Eye (tissue), 1 donor: ENCODE measurements at regions not wholly inside any gene's neighbourhood (a gene's known extent, or its start where the extent isn't known, plus 50 kb on each side); places are given as distances from the start of the nearest gene placed in this dataset.

Source experiments
- DNase-seq: peaks from one replicate; pipeline ENCODE4 v3.0.0-alpha.2; 2015

- no peak for DNase-seq
Observed at GRCh38 chr2:120921457-120921856, 185.8 kb downstream of the GLI2 start.

DNA sequence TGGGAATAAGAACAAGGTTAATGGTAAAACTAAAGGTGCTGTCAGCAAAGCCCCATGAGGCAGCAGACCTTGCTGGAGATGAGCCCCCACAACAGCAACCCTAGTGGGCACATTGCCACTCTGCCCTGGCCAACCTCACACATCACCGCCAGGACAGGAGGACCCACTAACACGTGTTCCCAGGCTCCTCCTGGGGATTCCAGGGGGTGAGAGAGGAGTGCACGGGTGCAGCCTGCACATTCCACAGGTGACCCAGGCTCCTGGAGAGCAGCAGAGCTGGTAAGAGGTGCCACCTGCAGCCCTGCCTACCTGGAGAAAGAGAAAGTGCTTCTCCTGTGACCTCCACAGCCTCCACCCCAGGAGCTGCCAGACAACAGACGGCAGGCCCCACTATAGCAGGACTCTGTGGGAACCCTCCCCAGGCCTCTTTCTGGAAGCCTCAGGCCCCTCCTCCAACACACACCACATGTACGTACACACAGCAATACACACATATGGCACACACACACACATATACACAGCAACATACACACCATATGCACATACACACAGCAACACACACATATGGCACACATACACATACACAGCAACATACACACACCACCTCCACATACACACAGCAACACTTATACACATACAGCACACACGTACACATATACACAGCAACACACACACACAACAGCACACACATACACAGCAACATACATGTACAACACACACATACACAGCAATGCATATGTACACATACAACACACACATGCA lies 187.1 kb downstream of the GLI2 start:
- DNase-seq: no peak

- no peak for DNase-seq
Observed at GRCh38 chr2:120923426-120923825, 187.8 kb downstream of the GLI2 start.

- DNase-seq: no peak
Observed at GRCh38 chr2:120924924-120925323, 189.3 kb downstream of the GLI2 start.

DNA sequence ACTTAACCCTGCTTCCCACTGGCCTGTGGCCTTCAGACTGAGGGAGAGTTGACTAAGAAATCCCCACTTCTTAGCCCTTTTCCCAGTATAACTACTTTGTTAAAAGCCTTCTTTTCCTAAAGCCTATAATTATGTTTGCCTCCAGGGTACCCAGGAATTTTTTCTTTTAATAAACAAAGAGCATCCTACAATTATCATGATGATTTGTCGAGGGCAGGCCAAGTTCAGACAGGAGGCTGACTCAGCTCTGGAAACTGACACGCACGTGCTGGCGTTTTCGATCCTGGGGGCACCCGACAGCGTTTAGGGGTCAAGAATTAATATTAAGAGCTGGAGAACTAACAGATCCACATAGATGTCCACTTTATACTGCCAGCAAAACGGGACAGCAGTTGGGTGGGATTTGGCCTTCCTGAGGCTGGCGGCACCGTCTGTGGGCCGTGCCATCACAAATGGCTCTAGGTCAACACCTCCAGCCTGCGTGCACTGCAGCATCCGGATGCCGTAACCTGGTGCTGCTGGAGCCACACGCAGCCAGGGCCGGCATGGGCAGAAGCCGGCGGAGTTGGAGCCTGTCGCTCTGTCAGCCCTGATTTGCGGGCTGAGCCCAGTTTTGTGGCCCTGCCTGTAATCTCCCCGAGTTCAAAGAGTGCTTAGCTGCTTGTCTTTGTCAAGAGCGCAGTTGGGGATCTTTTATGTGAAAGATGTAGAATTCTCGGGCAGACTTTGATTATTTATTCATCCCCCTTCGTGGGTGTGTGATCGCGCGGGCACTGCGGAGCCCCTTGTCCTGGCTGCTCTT lies 191.0 kb downstream of the GLI2 start:
- no peak for DNase-seq

GRCh38 chr2:120927265-120927628 lies 191.6 kb downstream of the GLI2 start:
- DNase-seq: no peak

DNA sequence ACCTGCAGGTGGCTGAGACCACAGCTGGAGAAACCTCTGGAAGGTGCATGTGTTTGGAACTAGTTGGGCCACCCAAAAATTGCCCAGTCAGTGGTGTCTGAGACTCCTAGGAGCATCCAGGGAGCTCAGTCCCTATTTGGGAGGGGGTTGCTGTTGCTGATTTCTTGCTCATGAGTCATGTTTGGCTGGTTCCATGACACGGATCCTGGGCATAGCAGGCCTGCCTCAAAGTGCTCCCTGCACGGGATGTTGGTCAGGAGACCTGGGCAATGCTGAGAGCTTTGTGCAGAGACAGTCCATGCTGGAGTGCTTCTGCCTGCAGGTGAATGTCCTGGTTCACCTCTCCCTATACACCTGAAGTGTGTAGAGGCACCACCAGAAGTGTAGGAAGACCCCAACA lies 194.2 kb downstream of the GLI2 start:
- no peak for DNase-seq

DNA sequence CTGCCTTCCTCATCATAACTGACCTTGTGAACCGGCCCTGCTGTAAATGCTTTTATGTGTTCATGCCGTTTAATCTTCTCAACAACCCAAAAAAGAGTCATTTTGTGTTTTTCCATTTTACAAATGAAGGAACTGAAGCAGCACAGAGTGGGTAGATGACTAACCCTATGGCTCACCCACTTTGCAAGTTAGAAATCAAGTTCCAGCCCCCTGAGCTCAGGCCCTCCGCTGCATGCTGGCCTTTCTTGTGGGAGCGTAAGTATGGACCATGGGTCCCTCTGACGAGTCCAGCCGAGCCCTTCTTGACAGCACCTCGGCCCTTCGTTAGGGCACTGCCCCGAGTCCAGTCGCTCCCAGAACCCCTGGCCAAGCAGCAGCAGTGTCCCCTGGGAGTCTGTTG lies 194.6 kb downstream of the GLI2 start:
- no peak for DNase-seq

DNA sequence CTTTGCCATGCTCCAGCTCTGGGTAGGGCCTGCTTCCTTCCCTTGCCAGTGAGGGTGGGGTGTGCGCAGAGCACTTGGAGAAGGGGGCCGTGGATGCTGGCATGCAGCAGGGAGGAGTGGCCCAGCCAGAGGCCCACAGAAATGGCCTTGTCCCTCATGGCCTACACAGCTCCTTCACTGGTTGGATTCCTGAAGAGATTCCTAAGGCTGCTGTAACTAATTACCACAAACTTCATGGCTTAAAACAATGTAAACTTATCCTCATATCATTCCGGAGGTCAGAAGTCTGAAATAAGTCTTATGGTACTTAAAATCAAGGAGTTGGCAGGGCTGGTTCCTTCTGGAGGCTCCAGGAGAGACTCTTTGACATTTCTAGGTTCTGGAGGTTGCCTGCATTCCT lies 195.2 kb downstream of the GLI2 start:
- DNase-seq: no peak

- DNase-seq: no peak
Observed at GRCh38 chr2:120932472-120932871, 196.8 kb downstream of the GLI2 start.

DNA sequence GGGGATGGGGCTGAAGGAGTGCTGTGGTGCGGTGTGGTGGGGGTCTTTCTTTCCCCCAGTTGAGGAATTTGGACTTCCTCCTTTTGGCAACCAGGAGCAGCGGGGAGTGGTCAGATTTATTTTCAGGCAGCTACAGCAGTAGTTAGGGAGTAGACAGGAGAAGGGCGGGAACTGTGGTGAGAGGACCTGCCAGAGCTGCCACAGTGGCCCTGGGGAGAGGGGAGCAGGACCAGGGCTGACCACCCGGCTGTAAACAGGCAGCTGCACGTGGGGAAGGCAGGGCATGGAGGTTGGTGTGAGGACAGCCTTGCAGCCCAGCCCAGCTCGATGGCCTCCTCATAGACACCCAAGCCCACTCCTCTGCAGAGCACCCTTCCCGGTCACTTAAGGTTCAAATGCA lies 197.2 kb downstream of the GLI2 start:
- no peak for DNase-seq

DNA sequence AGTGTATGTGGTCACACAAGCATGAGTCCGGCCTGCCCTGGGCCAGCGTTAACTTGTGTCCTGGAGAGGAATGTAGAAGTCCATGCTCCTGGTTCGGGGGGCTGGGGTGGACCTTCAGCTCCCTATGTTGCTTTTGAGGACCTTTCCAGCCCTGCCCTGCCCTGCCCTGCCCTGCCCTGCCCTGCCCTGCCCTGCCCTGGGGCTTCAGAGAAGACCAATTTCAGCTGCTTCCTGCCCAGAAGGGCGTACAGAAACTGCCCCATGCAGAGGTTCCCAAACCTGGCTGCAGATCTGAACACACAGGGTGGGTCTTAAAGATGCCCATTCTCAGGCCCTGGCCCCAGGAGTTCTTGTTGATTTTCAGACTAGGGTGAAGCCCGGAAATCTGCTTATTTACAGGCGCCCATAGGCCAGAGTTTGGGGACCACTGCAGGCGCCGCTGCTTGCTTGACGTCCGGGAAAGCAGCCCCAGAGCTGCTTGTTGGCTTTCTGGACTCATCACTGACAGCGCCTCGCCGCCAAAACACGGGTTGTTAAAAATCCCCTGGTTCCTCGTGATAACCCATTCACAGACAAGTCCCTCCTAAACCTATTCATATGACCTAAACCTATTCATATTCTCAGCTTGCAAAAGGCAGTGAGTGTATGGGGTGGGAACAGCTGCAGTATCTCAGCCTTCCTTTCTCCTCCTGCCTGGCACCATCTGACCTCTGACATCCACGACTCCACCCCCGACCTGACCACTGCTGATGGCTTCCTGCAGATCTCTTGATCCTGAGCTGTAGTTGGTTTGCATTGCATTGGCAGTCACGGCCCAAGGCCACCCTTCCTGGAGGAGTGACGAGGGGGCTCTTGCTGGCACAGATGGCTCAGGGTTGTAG lies 198.3 kb downstream of the GLI2 start:
- DNase-seq: no peak

- no peak for DNase-seq
Observed at GRCh38 chr2:120934574-120935338, 199.1 kb downstream of the GLI2 start.

DNA sequence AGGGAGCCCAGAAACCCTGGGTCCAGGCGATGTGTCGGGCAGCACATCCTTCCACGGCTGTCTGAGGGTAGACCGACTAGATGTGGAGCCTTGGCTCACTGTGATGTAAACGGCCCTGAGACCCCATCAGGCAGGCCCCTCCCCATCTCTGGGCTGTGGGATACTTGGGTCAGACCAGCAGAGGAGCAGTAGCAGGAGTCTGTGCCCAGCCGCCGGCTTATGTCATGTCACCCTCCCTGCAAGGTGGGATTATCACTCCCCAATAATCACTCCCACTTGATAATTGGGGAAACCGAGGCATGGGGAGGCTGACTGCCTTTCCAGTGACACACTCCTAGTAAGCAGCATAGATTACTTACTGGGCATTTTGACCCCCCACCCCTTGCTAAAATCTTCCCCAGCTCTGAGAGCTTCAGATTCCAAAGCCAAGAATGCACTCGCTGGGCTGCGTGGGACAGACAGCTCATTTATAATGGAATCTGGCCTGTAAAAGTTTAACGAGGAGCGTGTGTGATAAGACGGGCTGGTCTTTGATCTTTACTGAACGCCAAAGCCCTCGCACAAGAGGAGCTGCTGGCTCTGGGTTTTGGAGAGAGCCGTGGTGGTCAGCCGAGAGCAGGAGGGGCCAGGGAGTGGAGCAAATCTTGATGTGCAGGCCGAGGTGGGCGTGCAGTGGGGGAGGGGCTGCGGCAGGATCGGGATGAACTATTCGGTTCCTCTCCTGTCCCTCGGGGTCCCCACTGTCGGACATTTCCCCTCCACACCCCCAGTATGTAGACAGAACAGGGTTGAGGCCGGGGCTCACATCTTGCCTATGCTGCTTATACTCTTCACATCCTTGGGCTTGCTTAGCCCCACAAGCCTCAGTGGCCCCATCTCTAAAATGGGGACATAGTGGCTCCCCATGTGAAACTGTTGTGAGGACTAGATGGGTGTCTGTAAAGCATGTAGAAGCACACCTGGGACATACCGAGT lies 200.0 kb downstream of the GLI2 start:
- no peak for DNase-seq

- no peak for DNase-seq
Observed at GRCh38 chr2:120936476-120937334, 201.0 kb downstream of the GLI2 start.

DNA sequence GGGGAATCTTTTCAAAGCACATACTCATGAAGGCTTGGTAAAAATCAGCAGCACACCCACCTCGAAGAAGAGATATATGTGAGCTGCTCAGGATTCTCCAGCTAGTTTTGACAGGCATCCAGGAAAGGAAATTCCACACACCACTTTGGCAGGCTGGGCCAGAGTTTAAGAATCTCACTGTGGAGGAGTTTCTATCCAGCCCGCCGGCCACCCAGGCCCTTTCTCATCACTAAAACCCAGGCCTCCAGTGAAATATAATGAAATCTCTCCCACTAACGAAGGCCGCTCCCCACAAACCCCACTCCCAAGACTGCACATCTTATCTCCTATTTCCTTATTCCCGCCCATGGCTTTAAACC lies 202.0 kb downstream of the GLI2 start:
- DNase-seq: no peak

- DNase-seq: no peak
Observed at GRCh38 chr2:120938045-120938771, 202.5 kb downstream of the GLI2 start.

- DNase-seq: no peak
Observed at GRCh38 chr2:120939595-120940318, 204.1 kb downstream of the GLI2 start.

DNA sequence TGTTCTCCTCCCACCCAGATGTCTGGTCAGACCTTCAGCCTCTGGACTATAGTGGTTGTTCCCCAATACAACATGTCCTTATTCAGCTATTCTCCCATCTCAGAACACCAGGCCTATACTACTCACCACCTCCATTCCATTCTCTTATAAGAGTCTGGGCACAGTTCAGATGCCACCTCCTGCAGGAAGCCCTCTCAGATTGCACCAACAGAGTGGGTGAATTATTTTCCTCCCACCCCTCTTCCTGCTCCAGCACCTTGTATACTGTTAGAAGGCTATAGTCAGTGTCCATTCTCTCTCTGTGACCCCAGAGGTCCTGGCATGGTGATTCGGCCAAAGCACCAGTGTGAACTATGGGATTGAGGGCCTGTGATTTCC lies 204.6 kb downstream of the GLI2 start:
- DNase-seq: no peak
